RWPE2 (cell line): ENCODE measurements at regions not wholly inside any gene's neighbourhood (a gene's known extent, or its start where the extent isn't known, plus 50 kb on each side); places are given as distances from the start of the nearest gene placed in this dataset.
"Not testable (repeated sequence)": the region's sequence is repeated elsewhere in the genome, so short reads cannot be mapped to it uniquely, and the experiment has no call there.

Source experiments
- ATAC-seq: fragments of 200-7000 bp; cut with Tn5 transposase; 3 replicates; pipeline ENCODE4 v1.9.1; 2021; ENCODE audit warnings: low read depth
- DNase-seq: peaks from one replicate; pipeline ENCODE4 v3.0.0-alpha.2; 2020; ENCODE audit warnings: low spot score
- H3K27ac ChIP-seq: fragments of 450-650 bp; 2 replicates; pipeline ENCODE4 v1.5.1; 2017; ENCODE audit warnings: mild to moderate bottlenecking; ENCODE audit not compliant: poor library complexity, severe bottlenecking
- H3K27me3 ChIP-seq: fragments of 250-450 bp; sonication (Bioruptor Pico); 2 replicates; pipeline ENCODE4 v1.5.1; 2021; ENCODE audit warnings: mild to moderate bottlenecking, moderate library complexity; ENCODE audit not compliant: insufficient read depth, poor library complexity, severe bottlenecking
- H3K36me3 ChIP-seq: fragments of 250-450 bp; sonication (Bioruptor Pico); 2 replicates; pipeline ENCODE4 v1.5.1; 2020; ENCODE audit warnings: low read depth, mild to moderate bottlenecking, moderate library complexity
- H3K4me1 ChIP-seq: fragments of 250-450 bp; sonication (Bioruptor Pico); 2 replicates; pipeline ENCODE4 v1.5.1; 2021; ENCODE audit warnings: mild to moderate bottlenecking, moderate library complexity; ENCODE audit not compliant: insufficient read depth, poor library complexity, severe bottlenecking
- H3K4me3 ChIP-seq: fragments of 250-450 bp; sonication (Bioruptor Pico); 2 replicates; pipeline ENCODE4 v1.5.1; 2021; ENCODE audit warnings: mild to moderate bottlenecking, moderate library complexity; ENCODE audit not compliant: severe bottlenecking
- H3K9me3 ChIP-seq: fragments of 250-450 bp; sonication (Bioruptor Pico); 2 replicates; pipeline ENCODE4 v1.5.1; 2021; ENCODE audit warnings: mild to moderate bottlenecking, moderate library complexity; ENCODE audit not compliant: severe bottlenecking
- TF ChIP-seq, protein P1 (sequence below): fragments of 450-650 bp; IDR thresholded peaks from one replicate; pipeline ENCODE4 v1.5.1; 2017; ENCODE audit warnings: mild to moderate bottlenecking, moderate library complexity; ENCODE audit not compliant: poor library complexity, severe bottlenecking

GRCh38 chr16:87123356-87124001 lies 193.7 kb downstream of the C16orf95 start:
- ATAC-seq (no peak), DNase-seq (peak; percentile 22)
- no peak overlapping the region for H3K27ac ChIP-seq
- H3K36me3 ChIP-seq = no peaks in the 10 kb centered on the region
- TF ChIP-seq, protein P1, sequence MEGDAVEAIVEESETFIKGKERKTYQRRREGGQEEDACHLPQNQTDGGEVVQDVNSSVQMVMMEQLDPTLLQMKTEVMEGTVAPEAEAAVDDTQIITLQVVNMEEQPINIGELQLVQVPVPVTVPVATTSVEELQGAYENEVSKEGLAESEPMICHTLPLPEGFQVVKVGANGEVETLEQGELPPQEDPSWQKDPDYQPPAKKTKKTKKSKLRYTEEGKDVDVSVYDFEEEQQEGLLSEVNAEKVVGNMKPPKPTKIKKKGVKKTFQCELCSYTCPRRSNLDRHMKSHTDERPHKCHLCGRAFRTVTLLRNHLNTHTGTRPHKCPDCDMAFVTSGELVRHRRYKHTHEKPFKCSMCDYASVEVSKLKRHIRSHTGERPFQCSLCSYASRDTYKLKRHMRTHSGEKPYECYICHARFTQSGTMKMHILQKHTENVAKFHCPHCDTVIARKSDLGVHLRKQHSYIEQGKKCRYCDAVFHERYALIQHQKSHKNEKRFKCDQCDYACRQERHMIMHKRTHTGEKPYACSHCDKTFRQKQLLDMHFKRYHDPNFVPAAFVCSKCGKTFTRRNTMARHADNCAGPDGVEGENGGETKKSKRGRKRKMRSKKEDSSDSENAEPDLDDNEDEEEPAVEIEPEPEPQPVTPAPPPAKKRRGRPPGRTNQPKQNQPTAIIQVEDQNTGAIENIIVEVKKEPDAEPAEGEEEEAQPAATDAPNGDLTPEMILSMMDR = no peak
- H3K9me3 ChIP-seq = no peaks in the 10 kb centered on the region
- no peaks in the 10 kb centered on the region for H3K27me3 ChIP-seq
- peaks cover 9% of the 10 kb centered on the region for H3K4me1 ChIP-seq
- H3K4me3 ChIP-seq = no peak overlapping the region

GRCh38 chr16:87124405-87124804 lies 192.8 kb downstream of the C16orf95 start:
- H3K4me1 ChIP-seq, H3K4me3 ChIP-seq, H3K9me3 ChIP-seq, DNase-seq, H3K27me3 ChIP-seq, H3K27ac ChIP-seq, H3K36me3 ChIP-seq, ATAC-seq: not testable (repeated sequence)

- Histone ChIP-seq H3K36me3 (no peaks in the 10 kb centered on the region), H3K4me3 (no peak overlapping the region), H3K27ac (no peak overlapping the region), H3K4me1 (peaks cover 9% of the 10 kb centered on the region), H3K9me3 (no peaks in the 10 kb centered on the region), H3K27me3 (no peaks in the 10 kb centered on the region)
- TF ChIP-seq, protein P1 = no peak
- ATAC-seq = no peak
- no peak for DNase-seq
These were observed 191.7 kb downstream of the C16orf95 start for GRCh38 chr16:87125206-87126155.

- Histone ChIP-seq H3K9me3 (no peaks in the 10 kb centered on the region), H3K27me3 (no peaks in the 10 kb centered on the region), H3K4me1 (peaks cover 9% of the 10 kb centered on the region), H3K4me3 (no peak overlapping the region), H3K27ac (no peak overlapping the region), H3K36me3 (no peaks in the 10 kb centered on the region)
- TF ChIP-seq, protein P1 = no peak
- DNase-seq (no peak), ATAC-seq (peak; percentile 60)
These were observed 190.7 kb downstream of the C16orf95 start for GRCh38 chr16:87126403-87127025.

DNA sequence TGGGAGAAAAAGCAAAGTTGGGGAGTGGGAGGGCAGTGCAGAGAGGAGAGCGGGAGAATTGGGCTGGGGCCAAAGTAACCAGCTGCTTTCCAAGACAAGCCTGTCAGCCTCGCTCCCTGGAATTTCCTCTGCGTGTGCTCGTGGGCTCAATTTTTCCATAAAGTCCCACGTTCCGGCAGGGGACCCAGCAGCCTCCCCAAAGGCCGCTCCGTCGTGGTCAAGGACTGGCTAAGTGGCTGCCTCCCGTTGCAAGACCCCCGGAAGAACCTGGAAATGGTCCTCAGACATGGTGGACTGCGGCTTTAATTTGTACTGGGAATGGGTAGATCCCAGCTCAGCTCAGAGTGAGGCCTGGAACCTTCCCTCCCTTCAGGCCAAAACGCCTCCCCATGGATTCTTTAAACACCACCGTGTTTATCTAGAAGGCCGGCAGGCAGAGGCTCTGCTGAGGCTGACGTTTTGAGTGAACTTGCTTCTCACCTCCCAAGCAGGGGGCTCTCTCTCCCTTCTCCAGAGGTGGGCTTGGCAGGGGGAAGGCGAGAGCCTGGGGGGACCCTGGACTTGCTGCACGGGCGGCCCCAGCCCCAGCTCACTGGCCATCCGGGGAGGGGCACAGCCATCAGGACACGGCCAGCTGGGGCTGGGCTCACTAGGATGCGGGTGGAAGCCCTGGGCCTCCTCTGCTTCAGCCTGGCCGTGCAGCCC lies 190.0 kb downstream of the C16orf95 start:
- TF ChIP-seq, protein P1 = no peak
- DNase-seq (peak; percentile 37), ATAC-seq (no peak)
- no peaks in the 10 kb centered on the region for H3K36me3 ChIP-seq
- H3K27me3 ChIP-seq = no peaks in the 10 kb centered on the region
- H3K9me3 ChIP-seq = no peaks in the 10 kb centered on the region
- H3K27ac ChIP-seq = no peak overlapping the region
- no peak overlapping the region for H3K4me3 ChIP-seq
- peaks cover 9% of the 10 kb centered on the region for H3K4me1 ChIP-seq
